Pancreas (tissue), 10 donors: ENCODE measurements at regions not wholly inside any gene's neighbourhood (a gene's known extent, or its start where the extent isn't known, plus 50 kb on each side); places are given as distances from the start of the nearest gene placed in this dataset.

ENCODE experiments used
- ATAC-seq, 4 donors: fragments of 200-7000 bp; cut with Tn5 transposase; one replicate each; pipeline versions ENCODE4 v1.8.0 to v1.9.1; 2020; ENCODE audit warnings: mild to moderate bottlenecking in 4 of 4, moderate library complexity in 4 of 4
- DNase-seq, 6 donors: peaks; one replicate each; pipeline ENCODE4 v3.0.0-alpha.2; 2020
- FAIRE-seq: peaks from 2 replicates; lab custom pipeline; 2012; peaks lifted over from hg19 to GRCh38; lab: Jason Lieb, UNC
- H3K27ac ChIP-seq, 4 donors: fragments of 200-600 bp; sonication (generic); 1 replicate in 3 of 4; 2 replicates in 1 of 4; pipeline versions ENCODE4 v1.5.0 to v1.8.0; 2020
- H3K27me3 ChIP-seq, 4 donors: fragments of 200-600 bp; one replicate each; pipeline ENCODE4 v1.8.0; 2021
- H3K36me3 ChIP-seq, 3 donors: fragments of 200-600 bp; sonication (generic) in 1 of 3; one replicate each; pipeline versions ENCODE4 v1.5.0 to v1.8.0; 2020 to 2021
- H3K4me1 ChIP-seq, 3 donors: fragments of 200-600 bp; one replicate each; pipeline ENCODE4 v1.8.0; 2021
- H3K4me3 ChIP-seq, 4 donors: fragments of 200-600 bp; sonication (generic) in 2 of 4; one replicate each; pipeline versions ENCODE4 v1.5.0 to v1.8.0; 2020 to 2021
- H3K9me3 ChIP-seq, 4 donors: fragments of 200-600 bp; one replicate each; pipeline ENCODE4 v1.8.0; 2021
- WGBS, 2 donors: extraction: QIAGEN DNeasy Blood & Tissue Kit; methylation state at CpG; one replicate each; pipeline ENCODE4 v1.1.7; 2013; 5-methylcytosine and 5-hydroxymethylcytosine counted together
- intact Hi-C, 3 donors: fragments of 100-400 bp; cut with DNase I; formaldehyde crosslinking; loops; one replicate each; pipeline versions ENCODE4 v1.11.1 to v1.14.2; 2022
- TF ChIP-seq, protein P1 (sequence below), 4 donors: fragments of 200-600 bp; sonication (generic) in 3 of 4; IDR thresholded peaks; one replicate each; pipeline versions ENCODE4 v1.5.0 to v1.8.0; 2021; ENCODE audit warnings: antibody characterized with exemption in 4 of 4
- donor health status: healthy with polysubstance abuse.
- donor health status: DM: no; HTN: no; CAD: no; lungs with moderate emphysema.
- donor health status: DM: no; HTN: no; CAD: no.
- donor health status: control.
- donor health status: control.
- donor health status: Bipolar disorder and iron deficiency.
- donor health status: DM: yes; HTN: yes; CAD: no.
- donor health status: DM: no; HTN: no; CAD: no.
- donor health status: DM: no; HTN: no; CAD: no.
- donor health status: DM: yes; HTN: yes; CAD: no.

DNA sequence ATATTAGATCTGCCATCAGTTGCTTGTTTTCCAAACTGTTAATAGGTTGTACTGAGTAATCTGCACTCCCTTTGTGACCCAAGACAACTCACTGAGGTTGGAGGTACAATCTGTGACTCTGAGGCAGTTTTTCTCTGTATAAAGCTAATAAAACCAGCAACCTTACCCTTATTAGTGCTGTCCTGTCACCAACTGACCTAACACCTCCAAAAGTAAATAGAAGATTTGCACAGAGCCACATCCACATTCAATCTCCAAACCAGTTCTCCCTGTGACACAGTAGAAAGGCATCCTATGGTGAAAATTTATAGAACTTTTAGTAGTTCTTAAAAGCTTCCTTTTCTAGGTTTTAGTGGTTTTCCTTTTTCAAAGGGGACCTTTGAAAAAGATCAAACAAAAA is 140.4 kb upstream of the ADGRL2 start:
- FAIRE-seq, result no peak
- TF ChIP-seq, protein P1, sequence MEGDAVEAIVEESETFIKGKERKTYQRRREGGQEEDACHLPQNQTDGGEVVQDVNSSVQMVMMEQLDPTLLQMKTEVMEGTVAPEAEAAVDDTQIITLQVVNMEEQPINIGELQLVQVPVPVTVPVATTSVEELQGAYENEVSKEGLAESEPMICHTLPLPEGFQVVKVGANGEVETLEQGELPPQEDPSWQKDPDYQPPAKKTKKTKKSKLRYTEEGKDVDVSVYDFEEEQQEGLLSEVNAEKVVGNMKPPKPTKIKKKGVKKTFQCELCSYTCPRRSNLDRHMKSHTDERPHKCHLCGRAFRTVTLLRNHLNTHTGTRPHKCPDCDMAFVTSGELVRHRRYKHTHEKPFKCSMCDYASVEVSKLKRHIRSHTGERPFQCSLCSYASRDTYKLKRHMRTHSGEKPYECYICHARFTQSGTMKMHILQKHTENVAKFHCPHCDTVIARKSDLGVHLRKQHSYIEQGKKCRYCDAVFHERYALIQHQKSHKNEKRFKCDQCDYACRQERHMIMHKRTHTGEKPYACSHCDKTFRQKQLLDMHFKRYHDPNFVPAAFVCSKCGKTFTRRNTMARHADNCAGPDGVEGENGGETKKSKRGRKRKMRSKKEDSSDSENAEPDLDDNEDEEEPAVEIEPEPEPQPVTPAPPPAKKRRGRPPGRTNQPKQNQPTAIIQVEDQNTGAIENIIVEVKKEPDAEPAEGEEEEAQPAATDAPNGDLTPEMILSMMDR (IDR thresholded peaks at IDR 0.05), result no peak
- no peak overlapping the region for H3K27ac ChIP-seq
- no peaks in the 10 kb centered on the region for H3K27me3 ChIP-seq
- H3K36me3 ChIP-seq, result no peaks in the 10 kb centered on the region
- H3K4me1 ChIP-seq, result no peaks in the 10 kb centered on the region
- no peaks in the 10 kb centered on the region for H3K9me3 ChIP-seq
- intact Hi-C loops, result no loop called here
- ATAC-seq, result no peak
- H3K4me3 ChIP-seq, result no peak overlapping the region
- DNase-seq, result no peak

DNA sequence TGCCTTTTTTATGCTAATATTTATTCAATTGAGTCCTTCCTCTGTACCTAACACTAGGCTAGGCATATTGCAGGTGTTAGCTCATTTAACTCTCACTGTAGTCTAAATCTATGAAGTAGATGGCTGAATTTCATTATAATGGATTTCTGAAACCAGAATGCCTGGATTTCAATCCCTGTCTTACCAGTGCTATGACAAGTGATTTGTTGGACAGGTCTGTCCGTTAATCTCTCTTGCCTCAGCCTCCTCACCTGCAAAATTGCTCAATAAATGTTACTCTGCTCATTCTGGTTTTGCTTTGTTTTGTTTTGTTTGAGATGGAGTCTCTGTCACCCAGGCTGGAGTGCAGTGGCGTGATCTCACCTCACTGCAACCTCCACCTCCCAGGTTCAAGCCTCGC is 146.1 kb upstream of the ADGRL2 start:
- H3K4me1 ChIP-seq, result no peaks in the 10 kb centered on the region
- H3K4me3 ChIP-seq, result no peak overlapping the region
- FAIRE-seq (no peak), DNase-seq (no peak), ATAC-seq (no peak)
- no peak overlapping the region for H3K27ac ChIP-seq
- H3K36me3 ChIP-seq, result no peaks in the 10 kb centered on the region
- TF ChIP-seq, protein P1 (IDR thresholded peaks at IDR 0.05), result no peak
- intact Hi-C loops, result no loop called here
- 72 to 82% methylated on average over 3 of the region's 3 CpGs for WGBS, 2 donors
- H3K27me3 ChIP-seq, result no peaks in the 10 kb centered on the region
- no peaks in the 10 kb centered on the region for H3K9me3 ChIP-seq

DNA sequence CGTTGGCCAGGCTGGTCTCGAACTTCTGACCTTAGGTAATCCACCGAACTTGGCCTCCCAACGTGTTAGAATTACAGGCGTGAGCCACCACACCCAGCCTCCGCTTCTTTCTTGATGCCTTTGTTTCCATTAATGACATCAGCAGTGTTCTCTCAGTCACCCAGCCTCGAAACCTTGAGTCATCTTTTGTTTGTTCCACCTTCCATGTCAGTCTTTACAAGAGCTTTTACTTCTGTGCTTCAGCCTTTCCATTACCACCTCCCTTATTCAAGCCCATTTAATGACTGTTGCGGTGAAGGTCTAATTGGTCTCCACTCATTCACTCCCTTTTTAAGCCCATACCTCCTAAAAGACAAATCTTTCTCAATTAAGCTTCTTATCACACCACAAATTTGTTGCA is 146.6 kb upstream of the ADGRL2 start:
- no peaks in the 10 kb centered on the region for H3K27me3 ChIP-seq
- H3K36me3 ChIP-seq, result no peaks in the 10 kb centered on the region
- intact Hi-C loops, result no loop called here
- TF ChIP-seq, protein P1 (IDR thresholded peaks at IDR 0.05), result no peak
- FAIRE-seq (no peak), DNase-seq (no peak), ATAC-seq (no peak)
- H3K27ac ChIP-seq, result no peak overlapping the region
- no peak overlapping the region for H3K4me3 ChIP-seq
- no peaks in the 10 kb centered on the region for H3K4me1 ChIP-seq
- H3K9me3 ChIP-seq, result no peaks in the 10 kb centered on the region
- WGBS, 2 donors, result 65 to 88% methylated on average over 8 of the region's 8 CpGs

DNA sequence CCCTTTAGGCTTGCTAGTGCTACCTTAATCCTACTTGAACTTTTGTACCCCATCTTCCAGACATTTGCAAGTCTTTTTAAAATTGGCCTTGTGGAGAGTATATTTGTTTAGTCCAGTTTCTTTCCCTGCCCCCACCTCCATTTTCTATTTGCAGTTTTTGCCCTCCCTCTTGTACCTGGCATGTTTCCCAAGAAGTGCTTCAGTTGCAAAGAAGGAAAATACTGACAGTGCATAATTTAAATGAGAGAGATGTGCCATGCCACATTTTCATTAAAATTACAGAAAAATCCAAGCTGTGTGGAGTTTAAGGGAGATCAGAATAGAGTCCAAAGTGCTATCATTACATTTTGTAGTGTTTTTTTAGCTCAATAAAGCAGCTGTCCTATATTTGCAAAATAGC is 150.0 kb upstream of the ADGRL2 start:
- Histone ChIP-seq H3K36me3 (no peaks in the 10 kb centered on the region), H3K27ac (no peak overlapping the region), H3K4me3 (no peak overlapping the region), H3K9me3 (no peaks in the 10 kb centered on the region), H3K27me3 (no peaks in the 10 kb centered on the region), H3K4me1 (no peaks in the 10 kb centered on the region)
- no peak for FAIRE-seq
- DNase-seq, result no peak
- ATAC-seq, result no peak
- TF ChIP-seq, protein P1 (IDR thresholded peaks at IDR 0.05), result no peak
- intact Hi-C loops, result no loop called here

DNA sequence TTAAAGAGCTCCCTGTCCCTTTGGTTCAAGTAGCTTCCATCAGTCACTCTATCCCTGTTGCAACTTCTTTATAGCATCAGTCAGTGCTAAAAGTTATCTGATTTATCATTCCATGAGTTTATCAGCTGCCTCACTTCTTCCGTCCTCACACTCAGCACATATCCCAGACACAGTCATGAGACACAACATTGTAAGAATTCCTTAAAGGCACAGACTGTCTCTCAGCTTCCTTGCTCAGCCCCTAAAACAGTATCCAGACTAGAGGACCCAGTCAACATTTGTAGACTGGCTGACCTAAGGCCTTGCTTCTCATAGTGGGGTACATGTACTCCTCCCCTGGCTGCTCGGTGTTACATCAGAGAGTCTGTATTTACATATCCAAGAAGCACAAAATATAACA is 164.9 kb upstream of the ADGRL2 start:
- H3K4me1 ChIP-seq, result no peaks in the 10 kb centered on the region
- intact Hi-C loops, result no loop called here
- TF ChIP-seq, protein P1 (IDR thresholded peaks at IDR 0.05), result no peak
- no peak overlapping the region for H3K27ac ChIP-seq
- no peaks in the 10 kb centered on the region for H3K36me3 ChIP-seq
- no peaks in the 10 kb centered on the region for H3K9me3 ChIP-seq
- WGBS, 2 donors, result 82 to 85% methylated on average over 2 of the region's 2 CpGs
- FAIRE-seq, result no peak
- ATAC-seq, result no peak
- no peak overlapping the region for H3K4me3 ChIP-seq
- H3K27me3 ChIP-seq, result no peaks in the 10 kb centered on the region
- DNase-seq, result no peak
